Stimulated activated memory B cell treated with anti-CD40 and anti-IgM and Interleukin-4, amounts not matched to agents 10 μg/mL and 1 μg/mL and 100 μg/mL, for 72 hours (primary cell): ENCODE measurements at regions not wholly inside any gene's neighbourhood (a gene's known extent, or its start where the extent isn't known, plus 50 kb on each side); places are given as distances from the start of the nearest gene placed in this dataset.

ENCODE experiments used
- ATAC-seq: fragments of 150-1000 bp; cut with Tn5 transposase; 2 replicates; pipeline ENCODE4 v1.10.0; 2021
- H3K27ac Mint-ChIP-seq: one replicate; pipeline ENCODE4 v1.8.0; 2022; ENCODE audit warnings: mild to moderate bottlenecking, mixed read lengths
- H3K27me3 Mint-ChIP-seq: one replicate; pipeline ENCODE4 v1.8.0; 2022; ENCODE audit warnings: mixed read lengths
- H3K36me3 Mint-ChIP-seq: one replicate; pipeline ENCODE4 v1.8.0; 2022; ENCODE audit warnings: mixed read lengths
- H3K4me1 Mint-ChIP-seq: one replicate; pipeline ENCODE4 v1.8.0; 2022; ENCODE audit warnings: mixed read lengths
- H3K4me3 Mint-ChIP-seq: one replicate; pipeline ENCODE4 v1.8.0; 2022; ENCODE audit warnings: mild to moderate bottlenecking, moderate library complexity, mixed read lengths
- H3K9me3 Mint-ChIP-seq: one replicate; pipeline ENCODE4 v1.8.0; 2022; ENCODE audit warnings: mixed read lengths

- Mint-ChIP-seq H3K27me3 (no peaks in the 10 kb centered on the region), H3K27ac (no peak overlapping the region), H3K36me3 (peaks cover 82% of the 10 kb centered on the region), H3K9me3 (peaks cover 45% of the 10 kb centered on the region), H3K4me3 (no peak overlapping the region), H3K4me1 (no peaks in the 10 kb centered on the region)
- ATAC-seq, result no peak
Measured at GRCh38 chr19:27773318-27774094, 1439.4 kb downstream of the UQCRFS1 start.

GRCh38 chr19:27772059-27772458 is 1440.9 kb downstream of the UQCRFS1 start:
- H3K36me3 Mint-ChIP-seq, result peaks cover 68% of the 10 kb centered on the region
- peaks cover 39% of the 10 kb centered on the region for H3K9me3 Mint-ChIP-seq
- no peak for ATAC-seq
- H3K4me1 Mint-ChIP-seq, result no peaks in the 10 kb centered on the region
- H3K27ac Mint-ChIP-seq, result no peak overlapping the region
- H3K27me3 Mint-ChIP-seq, result no peaks in the 10 kb centered on the region
- H3K4me3 Mint-ChIP-seq, result no peak overlapping the region

DNA sequence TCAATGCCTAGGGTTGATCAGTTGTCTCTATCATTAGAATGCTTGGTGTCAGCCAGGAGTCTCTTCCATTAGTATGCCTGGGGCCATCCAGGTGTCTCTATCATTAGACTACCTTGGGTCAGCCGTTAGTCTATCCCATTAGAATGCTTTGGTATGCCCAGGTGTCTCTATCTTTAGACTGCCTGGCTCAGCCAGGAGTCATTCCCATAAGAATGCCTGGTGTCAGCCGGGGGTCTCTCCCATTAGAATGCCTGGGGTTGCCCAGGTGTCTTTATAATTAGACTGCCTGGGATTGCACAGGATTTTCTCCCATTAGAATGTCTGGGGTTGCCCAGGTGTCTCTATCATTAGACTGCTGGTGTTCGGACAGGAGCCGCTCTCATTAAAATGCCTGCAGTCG is 1442.9 kb downstream of the UQCRFS1 start:
- ATAC-seq, result no peak

DNA sequence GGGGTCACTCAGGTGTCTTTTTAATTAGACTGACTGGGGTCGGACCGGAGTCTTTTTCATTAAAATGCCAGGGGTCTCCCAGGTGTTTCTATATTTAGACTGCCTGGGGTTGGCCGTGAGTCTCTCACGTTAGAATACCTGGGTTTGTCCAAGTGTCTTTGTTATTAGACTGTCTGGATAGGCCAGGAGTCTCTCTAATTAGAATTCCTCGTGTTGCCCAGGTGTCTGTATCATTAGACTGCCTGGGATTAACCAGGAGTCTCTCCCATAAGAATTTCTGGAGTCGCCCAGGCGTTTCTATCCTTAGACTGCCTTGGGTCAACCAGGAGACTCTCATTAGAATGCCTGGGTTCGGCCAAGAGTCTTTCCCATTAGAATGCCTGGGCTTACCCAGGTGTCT is 1445.7 kb downstream of the UQCRFS1 start:
- H3K4me1 Mint-ChIP-seq, result no peaks in the 10 kb centered on the region
- no peak overlapping the region for H3K4me3 Mint-ChIP-seq
- peaks cover 19% of the 10 kb centered on the region for H3K36me3 Mint-ChIP-seq
- H3K27ac Mint-ChIP-seq, result no peak overlapping the region
- no peak for ATAC-seq
- peaks cover 24% of the 10 kb centered on the region for H3K9me3 Mint-ChIP-seq
- H3K27me3 Mint-ChIP-seq, result no peaks in the 10 kb centered on the region

More for the DNA sequence above, 1442.9 kb downstream of the UQCRFS1 start:
- H3K4me1 Mint-ChIP-seq, result no peaks in the 10 kb centered on the region
- peaks cover 30% of the 10 kb centered on the region for H3K9me3 Mint-ChIP-seq
- peaks cover 48% of the 10 kb centered on the region for H3K36me3 Mint-ChIP-seq
- no peaks in the 10 kb centered on the region for H3K27me3 Mint-ChIP-seq
- H3K4me3 Mint-ChIP-seq, result no peak overlapping the region
- H3K27ac Mint-ChIP-seq, result no peak overlapping the region

DNA sequence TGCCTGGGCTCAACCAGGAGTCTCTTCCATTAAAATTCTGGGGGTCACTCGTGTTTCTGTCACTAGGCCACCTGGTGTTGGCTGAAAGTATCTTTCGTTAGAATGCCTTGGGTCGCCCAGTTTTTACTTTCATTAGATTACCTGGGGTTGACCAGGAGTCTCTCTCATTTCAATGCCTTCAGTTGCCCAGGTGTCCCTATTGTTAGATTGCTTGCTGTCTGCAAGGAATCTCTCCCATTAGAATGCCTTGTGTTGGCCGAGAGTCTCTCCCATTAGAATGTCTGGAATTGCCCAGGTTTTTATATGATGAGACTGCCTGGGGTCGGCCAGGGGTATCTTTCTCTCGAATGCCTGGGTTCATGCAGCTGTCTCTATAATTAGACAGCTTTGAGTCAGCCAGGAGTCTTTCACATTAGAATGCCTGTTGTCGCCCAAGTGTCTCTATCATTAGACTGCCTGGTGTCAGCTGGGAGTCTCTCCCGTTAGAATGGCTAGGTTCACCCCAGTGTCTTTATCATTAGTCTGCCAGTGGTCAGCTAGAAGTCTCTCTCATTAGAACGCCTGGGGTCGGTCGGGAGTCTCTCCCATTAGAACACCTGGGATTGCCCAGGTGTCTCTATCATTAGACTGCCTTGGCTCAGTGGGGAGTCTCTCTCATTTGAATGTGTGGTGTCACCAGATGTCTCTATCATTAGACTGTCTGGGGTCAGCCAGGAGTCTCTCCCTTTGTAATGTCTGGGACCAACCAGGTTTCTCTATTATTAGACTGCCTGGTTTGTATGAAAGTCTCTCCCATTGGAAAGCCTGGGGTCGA is 1446.8 kb downstream of the UQCRFS1 start:
- no peak for ATAC-seq

GRCh38 chr19:27765397-27765796 is 1447.6 kb downstream of the UQCRFS1 start:
- Mint-ChIP-seq H3K27me3 (no peaks in the 10 kb centered on the region), H3K4me1 (no peaks in the 10 kb centered on the region), H3K4me3 (no peak overlapping the region), H3K9me3 (peaks cover 15% of the 10 kb centered on the region), H3K36me3 (peaks cover 7% of the 10 kb centered on the region), H3K27ac (no peak overlapping the region)
- ATAC-seq, result no peak

More for the DNA sequence above, 1446.8 kb downstream of the UQCRFS1 start:
- H3K27ac Mint-ChIP-seq, result no peak overlapping the region
- no peak overlapping the region for H3K4me3 Mint-ChIP-seq
- peaks cover 16% of the 10 kb centered on the region for H3K9me3 Mint-ChIP-seq
- H3K4me1 Mint-ChIP-seq, result no peaks in the 10 kb centered on the region
- no peaks in the 10 kb centered on the region for H3K27me3 Mint-ChIP-seq
- H3K36me3 Mint-ChIP-seq, result peaks cover 11% of the 10 kb centered on the region

DNA sequence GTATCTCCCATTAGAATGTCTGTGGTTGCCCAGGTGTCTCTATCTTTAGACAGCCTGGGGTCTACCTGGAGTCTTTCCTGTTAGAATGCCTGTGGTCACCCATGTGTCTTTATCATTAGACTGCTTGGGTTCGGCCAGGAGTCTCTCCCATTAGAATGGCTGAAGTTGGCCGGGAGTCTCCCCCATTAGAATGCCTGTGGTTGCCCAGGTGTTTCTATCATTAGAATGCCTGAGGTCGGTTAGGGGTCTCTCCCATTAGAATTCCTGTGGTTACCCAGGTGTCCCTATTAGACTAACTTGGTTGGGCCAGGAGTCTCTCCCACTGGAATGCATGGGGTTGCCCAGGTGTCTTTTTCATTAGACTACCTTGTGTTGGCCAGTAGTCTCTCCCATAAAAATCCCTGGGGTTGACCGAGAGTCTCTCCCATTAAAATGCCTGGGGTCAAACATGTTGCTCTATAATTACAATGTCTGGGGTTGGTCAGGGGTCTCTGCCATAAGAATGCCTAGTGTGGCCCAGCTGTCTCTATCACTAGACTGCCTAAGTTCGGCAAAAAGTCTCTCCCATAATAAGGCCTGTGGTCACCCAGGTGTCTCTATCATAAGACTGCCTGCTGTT is 1448.7 kb downstream of the UQCRFS1 start:
- no peak overlapping the region for H3K4me3 Mint-ChIP-seq
- H3K27me3 Mint-ChIP-seq, result no peaks in the 10 kb centered on the region
- no peaks in the 10 kb centered on the region for H3K4me1 Mint-ChIP-seq
- no peak for ATAC-seq
- H3K9me3 Mint-ChIP-seq, result peaks cover 9% of the 10 kb centered on the region
- H3K27ac Mint-ChIP-seq, result no peak overlapping the region
- H3K36me3 Mint-ChIP-seq, result no peaks in the 10 kb centered on the region

DNA sequence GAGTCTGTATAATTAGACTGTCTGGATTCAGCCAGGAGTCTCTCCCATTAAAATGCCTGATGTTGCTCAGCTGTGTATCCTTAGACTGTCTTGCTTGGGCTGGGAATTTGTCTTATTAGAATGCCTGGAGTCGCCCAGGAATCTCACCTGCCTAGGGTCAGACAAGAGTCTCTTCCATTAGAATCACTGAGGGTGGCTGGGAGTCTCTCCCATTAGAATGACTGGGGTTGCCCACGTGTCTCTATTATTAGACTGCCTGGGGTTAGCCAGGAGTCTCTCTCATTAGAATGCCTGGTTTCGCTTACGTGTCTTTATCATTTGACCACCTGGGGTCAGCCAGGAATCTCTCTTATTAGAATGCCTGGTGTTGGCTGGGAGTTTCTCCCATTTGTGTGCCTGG is 1450.0 kb downstream of the UQCRFS1 start:
- Mint-ChIP-seq H3K4me1 (no peaks in the 10 kb centered on the region), H3K36me3 (no peaks in the 10 kb centered on the region), H3K4me3 (no peak overlapping the region), H3K27ac (no peak overlapping the region), H3K9me3 (peaks cover 9% of the 10 kb centered on the region), H3K27me3 (no peaks in the 10 kb centered on the region)
- ATAC-seq, result no peak

DNA sequence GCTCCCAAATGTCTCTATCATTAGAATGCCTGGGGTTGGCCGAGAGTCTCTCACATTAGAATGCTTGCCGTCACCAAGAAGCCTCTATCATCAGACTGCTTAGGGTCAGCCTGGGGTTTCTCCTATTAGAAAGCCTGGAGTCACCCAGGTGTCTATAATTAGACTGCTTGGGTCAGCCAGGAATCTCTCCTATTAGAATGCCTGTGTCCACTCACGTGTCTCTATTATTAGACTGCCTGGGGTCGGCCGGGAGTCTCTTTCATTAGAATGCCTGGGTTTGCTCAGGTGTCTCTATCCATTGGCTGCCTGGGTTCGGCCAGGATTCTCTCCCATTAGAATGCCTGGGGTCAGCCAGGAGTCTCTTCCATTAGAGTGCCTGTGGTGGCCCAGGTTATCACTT is 1453.1 kb downstream of the UQCRFS1 start:
- no peaks in the 10 kb centered on the region for H3K27me3 Mint-ChIP-seq
- H3K9me3 Mint-ChIP-seq, result peaks cover 8% of the 10 kb centered on the region
- ATAC-seq, result no peak
- H3K27ac Mint-ChIP-seq, result no peak overlapping the region
- H3K36me3 Mint-ChIP-seq, result no peaks in the 10 kb centered on the region
- H3K4me3 Mint-ChIP-seq, result no peak overlapping the region
- no peaks in the 10 kb centered on the region for H3K4me1 Mint-ChIP-seq

- no peak for ATAC-seq
- Mint-ChIP-seq H3K27me3 (no peaks in the 10 kb centered on the region), H3K4me3 (no peak overlapping the region), H3K4me1 (no peaks in the 10 kb centered on the region), H3K27ac (no peak overlapping the region), H3K36me3 (no peaks in the 10 kb centered on the region), H3K9me3 (peaks cover 6% of the 10 kb centered on the region)
Measured at GRCh38 chr19:27758626-27759505, 1454.1 kb downstream of the UQCRFS1 start.

DNA sequence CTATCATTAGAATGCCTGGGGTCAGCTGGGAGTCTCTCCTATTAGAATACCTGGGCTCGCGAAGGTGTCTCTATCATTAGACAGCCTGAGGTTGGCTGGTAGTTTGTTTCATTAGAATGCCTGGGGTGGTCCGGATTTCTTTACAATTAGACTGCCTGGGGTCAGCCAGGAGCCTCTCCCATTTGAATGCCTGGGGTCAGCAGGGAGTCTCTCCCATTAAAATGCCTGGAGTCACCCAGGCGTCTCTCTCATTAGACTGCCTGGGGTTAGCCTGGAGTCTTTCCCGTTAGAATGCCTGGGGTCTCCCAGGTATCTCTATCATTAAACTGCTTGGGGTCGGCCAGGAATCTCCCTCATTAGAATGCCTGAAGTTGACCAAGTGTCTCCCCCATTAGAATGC is 1458.3 kb downstream of the UQCRFS1 start:
- Mint-ChIP-seq H3K4me3 (no peak overlapping the region), H3K9me3 (no peaks in the 10 kb centered on the region), H3K36me3 (no peaks in the 10 kb centered on the region), H3K4me1 (no peaks in the 10 kb centered on the region), H3K27me3 (no peaks in the 10 kb centered on the region), H3K27ac (no peak overlapping the region)
- ATAC-seq, result no peak

DNA sequence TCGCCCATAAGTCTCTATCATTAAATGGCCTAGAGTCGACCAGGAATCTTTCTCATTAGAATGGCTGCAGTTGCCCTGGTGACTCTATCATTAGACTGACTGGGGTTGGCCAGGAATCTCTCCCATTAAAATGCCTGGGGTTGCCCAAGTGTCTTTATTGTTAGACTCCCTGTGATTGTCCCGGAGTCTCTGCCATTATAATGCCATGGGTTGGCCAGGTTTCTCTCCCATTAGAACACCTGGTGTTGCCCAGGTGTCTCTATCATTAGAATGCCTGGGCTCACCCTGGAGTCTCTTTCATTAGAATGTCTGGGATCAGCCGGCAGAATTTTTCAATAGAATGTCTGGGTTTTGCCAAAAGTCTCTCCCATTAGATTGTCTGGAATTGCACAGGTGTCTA is 1459.3 kb downstream of the UQCRFS1 start:
- Mint-ChIP-seq H3K4me1 (no peaks in the 10 kb centered on the region), H3K27ac (no peak overlapping the region), H3K36me3 (no peaks in the 10 kb centered on the region), H3K27me3 (no peaks in the 10 kb centered on the region), H3K4me3 (no peak overlapping the region), H3K9me3 (no peaks in the 10 kb centered on the region)
- ATAC-seq, result no peak

GRCh38 chr19:27752530-27753184 is 1460.3 kb downstream of the UQCRFS1 start:
- Mint-ChIP-seq H3K36me3 (no peaks in the 10 kb centered on the region), H3K4me1 (no peaks in the 10 kb centered on the region), H3K9me3 (no peaks in the 10 kb centered on the region), H3K4me3 (no peak overlapping the region), H3K27me3 (no peaks in the 10 kb centered on the region), H3K27ac (no peak overlapping the region)
- ATAC-seq, result no peak

GRCh38 chr19:27751044-27751391 is 1461.9 kb downstream of the UQCRFS1 start:
- Mint-ChIP-seq H3K4me1 (peaks cover 14% of the 10 kb centered on the region), H3K36me3 (peaks cover 2% of the 10 kb centered on the region)

More at GRCh38 chr19:27751044-27751391, 1461.9 kb downstream of the UQCRFS1 start:
- Mint-ChIP-seq H3K27me3 (no peaks in the 10 kb centered on the region), H3K9me3 (no peaks in the 10 kb centered on the region), H3K4me3 (no peak overlapping the region), H3K27ac (no peak overlapping the region)
- ATAC-seq, result no peak
